Stimulated activated memory B cell treated with anti-CD40 and anti-IgM and Interleukin-4, amounts not matched to agents 10 μg/mL and 1 μg/mL and 100 μg/mL, for 72 hours (primary cell): ENCODE measurements at regions not wholly inside any gene's neighbourhood (a gene's known extent, or its start where the extent isn't known, plus 50 kb on each side); places are given as distances from the start of the nearest gene placed in this dataset.

ENCODE experiments used
- ATAC-seq: fragments of 150-1000 bp; cut with Tn5 transposase; 2 replicates; pipeline ENCODE4 v1.10.0; 2021
- H3K27ac Mint-ChIP-seq: one replicate; pipeline ENCODE4 v1.8.0; 2022; ENCODE audit warnings: mild to moderate bottlenecking, mixed read lengths
- H3K27me3 Mint-ChIP-seq: one replicate; pipeline ENCODE4 v1.8.0; 2022; ENCODE audit warnings: mixed read lengths
- H3K36me3 Mint-ChIP-seq: one replicate; pipeline ENCODE4 v1.8.0; 2022; ENCODE audit warnings: mixed read lengths
- H3K4me1 Mint-ChIP-seq: one replicate; pipeline ENCODE4 v1.8.0; 2022; ENCODE audit warnings: mixed read lengths
- H3K4me3 Mint-ChIP-seq: one replicate; pipeline ENCODE4 v1.8.0; 2022; ENCODE audit warnings: mild to moderate bottlenecking, moderate library complexity, mixed read lengths
- H3K9me3 Mint-ChIP-seq: one replicate; pipeline ENCODE4 v1.8.0; 2022; ENCODE audit warnings: mixed read lengths

GRCh38 chr2:215602997-215603396 is 167.1 kb upstream of the FN1 start:
- Mint-ChIP-seq H3K27ac (no peak overlapping the region), H3K4me1 (no peaks in the 10 kb centered on the region), H3K36me3 (no peaks in the 10 kb centered on the region), H3K9me3 (no peaks in the 10 kb centered on the region), H3K27me3 (peaks cover 22% of the 10 kb centered on the region), H3K4me3 (no peak overlapping the region)
- no peak for ATAC-seq

GRCh38 chr2:215601990-215602721 is 166.3 kb upstream of the FN1 start:
- H3K36me3 Mint-ChIP-seq: no peaks in the 10 kb centered on the region
- H3K4me1 Mint-ChIP-seq: no peaks in the 10 kb centered on the region
- no peak overlapping the region for H3K4me3 Mint-ChIP-seq
- no peak for ATAC-seq
- H3K27me3 Mint-ChIP-seq: peaks cover 22% of the 10 kb centered on the region
- H3K9me3 Mint-ChIP-seq: no peaks in the 10 kb centered on the region
- no peak overlapping the region for H3K27ac Mint-ChIP-seq

DNA sequence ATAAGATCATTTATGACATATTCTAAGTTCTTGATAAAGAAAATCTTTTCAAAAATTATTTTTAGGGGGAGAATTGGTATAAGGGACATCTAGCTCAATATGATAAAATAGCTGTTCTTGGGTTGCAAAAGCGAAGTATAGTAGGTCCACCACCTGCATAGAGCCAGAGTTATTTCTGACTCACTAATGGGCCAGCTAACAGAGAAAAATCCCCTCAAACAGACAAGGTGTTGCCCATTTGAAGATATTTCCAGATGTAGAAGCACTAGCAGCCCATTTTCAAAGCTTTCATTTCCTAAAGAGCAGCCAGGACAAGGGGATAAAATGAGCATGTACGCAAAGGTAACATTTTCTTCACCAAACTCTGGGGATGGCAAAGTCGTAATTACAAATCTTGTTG is 165.7 kb upstream of the FN1 start:
- Mint-ChIP-seq H3K9me3 (no peaks in the 10 kb centered on the region), H3K36me3 (no peaks in the 10 kb centered on the region), H3K4me1 (no peaks in the 10 kb centered on the region), H3K27ac (no peak overlapping the region), H3K27me3 (peaks cover 22% of the 10 kb centered on the region), H3K4me3 (no peak overlapping the region)
- ATAC-seq: no peak

- no peaks in the 10 kb centered on the region for H3K4me1 Mint-ChIP-seq
- no peak for ATAC-seq
- H3K27me3 Mint-ChIP-seq: peaks cover 13% of the 10 kb centered on the region
- H3K9me3 Mint-ChIP-seq: no peaks in the 10 kb centered on the region
- H3K4me3 Mint-ChIP-seq: no peak overlapping the region
- no peaks in the 10 kb centered on the region for H3K36me3 Mint-ChIP-seq
- no peak overlapping the region for H3K27ac Mint-ChIP-seq
Measured at GRCh38 chr2:215598376-215598975, 162.6 kb upstream of the FN1 start.

GRCh38 chr2:215597577-215597976 is 161.7 kb upstream of the FN1 start:
- no peak for ATAC-seq
- Mint-ChIP-seq H3K36me3 (no peaks in the 10 kb centered on the region), H3K4me1 (no peaks in the 10 kb centered on the region), H3K4me3 (no peak overlapping the region), H3K27me3 (peaks cover 6% of the 10 kb centered on the region), H3K27ac (no peak overlapping the region), H3K9me3 (no peaks in the 10 kb centered on the region)

DNA sequence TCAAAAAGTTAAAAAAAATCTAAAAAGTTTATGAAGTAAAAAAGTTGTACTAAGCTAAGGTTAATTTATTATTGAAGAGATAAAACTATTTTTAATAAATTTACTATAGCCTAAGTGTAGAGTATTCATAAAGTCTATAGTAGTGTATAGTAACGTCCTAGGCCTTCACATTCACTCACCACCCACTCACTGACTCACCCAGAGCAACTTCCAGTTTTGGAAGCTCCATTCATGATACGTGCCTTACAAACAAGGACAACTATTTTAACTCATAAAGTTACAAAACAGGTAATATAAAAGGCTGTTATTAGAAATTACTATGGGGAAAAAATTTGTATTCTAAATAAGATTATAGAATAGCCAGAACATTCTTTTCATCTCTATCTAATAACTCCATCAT is 158.9 kb upstream of the FN1 start:
- Mint-ChIP-seq H3K27me3 (no peaks in the 10 kb centered on the region), H3K27ac (no peak overlapping the region), H3K4me1 (no peaks in the 10 kb centered on the region), H3K36me3 (no peaks in the 10 kb centered on the region), H3K9me3 (no peaks in the 10 kb centered on the region), H3K4me3 (no peak overlapping the region)
- ATAC-seq: no peak

DNA sequence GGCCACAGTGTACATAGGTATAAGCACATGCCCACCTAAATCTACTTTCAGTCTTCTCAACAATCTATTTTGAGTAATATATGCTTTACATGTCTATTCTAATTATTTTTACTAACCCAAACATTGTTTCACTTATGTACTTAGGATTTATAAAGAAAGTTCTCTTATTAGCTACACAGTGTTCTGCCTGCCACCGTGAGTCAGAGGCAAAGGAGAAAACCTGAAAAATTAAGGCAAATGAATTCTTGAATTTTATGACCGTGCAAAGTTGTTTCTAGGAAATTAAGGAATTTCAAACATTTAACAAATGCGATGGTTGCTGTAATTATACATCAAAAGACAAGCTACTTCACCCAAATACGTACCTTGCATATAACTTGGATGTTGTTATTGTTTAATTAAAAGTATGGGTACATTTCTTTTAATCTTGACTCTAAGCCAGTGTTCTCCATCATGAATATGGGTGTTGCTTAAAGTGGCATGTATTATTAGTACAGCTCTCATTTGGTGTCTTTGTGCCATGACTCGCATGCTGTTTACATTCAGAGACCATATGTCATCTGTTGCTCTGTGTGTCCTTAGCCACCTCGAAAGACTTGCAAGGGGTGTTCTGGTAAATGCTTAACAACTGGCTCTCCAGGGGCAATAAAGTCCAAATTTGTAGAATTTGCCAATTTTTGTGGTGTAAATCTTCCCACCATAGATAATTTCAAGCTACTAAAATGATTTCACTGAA is 154.3 kb upstream of the FN1 start:
- Mint-ChIP-seq H3K9me3 (no peaks in the 10 kb centered on the region), H3K27me3 (no peaks in the 10 kb centered on the region), H3K4me1 (no peaks in the 10 kb centered on the region), H3K4me3 (no peak overlapping the region), H3K36me3 (no peaks in the 10 kb centered on the region), H3K27ac (no peak overlapping the region)
- ATAC-seq: no peak

DNA sequence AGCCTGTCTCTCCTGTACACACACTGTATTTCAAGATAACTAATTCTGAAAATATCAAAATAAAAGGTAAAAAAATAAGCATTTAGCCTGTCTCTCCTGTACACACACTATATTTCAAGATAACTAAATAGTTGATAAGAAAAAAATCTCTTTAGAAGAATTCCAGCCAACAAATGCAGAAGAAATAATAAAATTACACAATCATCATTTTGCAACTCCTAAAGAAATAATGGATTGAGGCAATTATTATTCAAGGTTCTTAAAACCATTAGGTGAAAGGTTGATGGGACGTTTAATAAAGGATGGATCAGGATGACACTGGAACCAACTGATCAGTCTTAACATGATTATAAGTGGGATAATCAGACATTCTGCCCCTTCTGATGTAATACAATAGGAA is 148.0 kb upstream of the FN1 start:
- no peaks in the 10 kb centered on the region for H3K9me3 Mint-ChIP-seq
- no peak for ATAC-seq
- H3K27ac Mint-ChIP-seq: no peak overlapping the region
- H3K4me3 Mint-ChIP-seq: no peak overlapping the region
- H3K4me1 Mint-ChIP-seq: no peaks in the 10 kb centered on the region
- no peaks in the 10 kb centered on the region for H3K36me3 Mint-ChIP-seq
- H3K27me3 Mint-ChIP-seq: no peaks in the 10 kb centered on the region

- Mint-ChIP-seq H3K36me3 (no peaks in the 10 kb centered on the region), H3K27ac (no peak overlapping the region), H3K4me3 (no peak overlapping the region), H3K9me3 (no peaks in the 10 kb centered on the region), H3K27me3 (peaks cover 8% of the 10 kb centered on the region), H3K4me1 (no peaks in the 10 kb centered on the region)
- ATAC-seq: no peak
Measured at GRCh38 chr2:215579809-215580208, 143.9 kb upstream of the FN1 start.

- Mint-ChIP-seq H3K4me3 (no peak overlapping the region), H3K4me1 (no peaks in the 10 kb centered on the region), H3K27me3 (peaks cover 8% of the 10 kb centered on the region), H3K36me3 (no peaks in the 10 kb centered on the region), H3K9me3 (no peaks in the 10 kb centered on the region), H3K27ac (no peak overlapping the region)
- ATAC-seq: no peak
Measured at GRCh38 chr2:215577356-215577755, 141.5 kb upstream of the FN1 start.

GRCh38 chr2:215576572-215576971 is 140.7 kb upstream of the FN1 start:
- H3K9me3 Mint-ChIP-seq: no peaks in the 10 kb centered on the region
- H3K36me3 Mint-ChIP-seq: no peaks in the 10 kb centered on the region
- H3K4me3 Mint-ChIP-seq: no peak overlapping the region
- ATAC-seq: no peak
- no peak overlapping the region for H3K27ac Mint-ChIP-seq
- no peaks in the 10 kb centered on the region for H3K4me1 Mint-ChIP-seq
- peaks cover 11% of the 10 kb centered on the region for H3K27me3 Mint-ChIP-seq

GRCh38 chr2:215573496-215573895 is 137.6 kb upstream of the FN1 start:
- Mint-ChIP-seq H3K4me3 (no peak overlapping the region), H3K27ac (no peak overlapping the region), H3K36me3 (no peaks in the 10 kb centered on the region), H3K4me1 (no peaks in the 10 kb centered on the region), H3K27me3 (peaks cover 36% of the 10 kb centered on the region), H3K9me3 (no peaks in the 10 kb centered on the region)
- no peak for ATAC-seq

DNA sequence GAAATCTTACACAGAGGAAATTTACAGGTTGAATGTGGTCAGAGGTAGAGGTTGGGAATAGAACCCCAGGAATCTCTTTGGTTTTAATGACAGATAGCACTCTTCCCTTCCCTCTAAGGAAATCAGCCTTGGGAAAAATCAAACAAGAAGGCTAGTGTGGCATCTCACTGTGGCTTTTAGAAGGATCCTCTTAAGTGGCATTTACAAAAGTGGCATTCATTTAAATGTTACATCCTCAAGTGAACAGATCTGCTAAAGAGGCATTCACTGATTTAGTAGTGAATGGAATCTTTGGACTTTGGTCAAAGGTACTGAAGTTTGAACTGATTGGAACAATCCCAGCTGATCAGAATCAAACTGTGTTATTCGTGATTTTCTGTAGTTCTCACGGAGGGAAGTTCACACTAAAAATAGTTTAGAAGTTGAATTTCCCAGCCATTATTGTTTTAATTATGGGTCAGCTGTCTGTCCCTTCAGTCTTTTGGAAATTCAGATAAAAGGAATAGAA is 136.5 kb upstream of the FN1 start:
- ATAC-seq: no peak
- Mint-ChIP-seq H3K36me3 (no peaks in the 10 kb centered on the region), H3K27ac (no peak overlapping the region), H3K4me3 (no peak overlapping the region), H3K4me1 (no peaks in the 10 kb centered on the region), H3K27me3 (peaks cover 38% of the 10 kb centered on the region), H3K9me3 (no peaks in the 10 kb centered on the region)

- Mint-ChIP-seq H3K4me1 (no peaks in the 10 kb centered on the region), H3K27me3 (peaks cover 34% of the 10 kb centered on the region), H3K36me3 (no peaks in the 10 kb centered on the region), H3K27ac (no peak overlapping the region), H3K9me3 (no peaks in the 10 kb centered on the region), H3K4me3 (no peak overlapping the region)
- no peak for ATAC-seq
Measured at GRCh38 chr2:215571689-215572088, 135.8 kb upstream of the FN1 start.

GRCh38 chr2:215567504-215567903 is 131.6 kb upstream of the FN1 start:
- Mint-ChIP-seq H3K27me3 (peaks cover 40% of the 10 kb centered on the region), H3K27ac (no peak overlapping the region), H3K9me3 (no peaks in the 10 kb centered on the region), H3K4me3 (no peak overlapping the region), H3K36me3 (no peaks in the 10 kb centered on the region), H3K4me1 (no peaks in the 10 kb centered on the region)
- ATAC-seq: peak; percentile 72

DNA sequence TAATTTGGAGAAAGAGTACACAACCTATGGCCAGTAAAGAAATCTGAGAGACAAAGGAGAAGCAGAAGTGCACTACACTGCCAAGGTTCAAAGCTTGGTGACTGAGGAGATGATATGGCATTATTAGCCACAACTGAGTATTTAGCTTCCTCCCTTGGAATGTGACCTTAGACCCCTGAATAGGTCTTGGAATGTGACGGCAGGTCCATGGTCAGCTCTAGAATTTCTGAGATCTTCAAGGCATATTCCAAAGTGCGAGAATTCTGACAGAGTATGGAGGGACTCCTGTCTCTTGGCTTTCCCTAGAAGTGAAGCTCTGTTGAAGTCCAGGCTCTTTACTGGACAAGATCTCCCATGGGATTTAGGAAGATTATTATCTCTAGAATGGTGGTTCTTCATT is 130.0 kb upstream of the FN1 start:
- H3K36me3 Mint-ChIP-seq: no peaks in the 10 kb centered on the region
- ATAC-seq: no peak
- peaks cover 3% of the 10 kb centered on the region for H3K9me3 Mint-ChIP-seq
- no peak overlapping the region for H3K4me3 Mint-ChIP-seq
- no peak overlapping the region for H3K27ac Mint-ChIP-seq
- H3K4me1 Mint-ChIP-seq: no peaks in the 10 kb centered on the region
- H3K27me3 Mint-ChIP-seq: peaks cover 31% of the 10 kb centered on the region
